Right lung (tissue), 2 donors: ENCODE measurements at regions not wholly inside any gene's neighbourhood (a gene's known extent, or its start where the extent isn't known, plus 50 kb on each side); places are given as distances from the start of the nearest gene placed in this dataset.

Experiments used
- DNase-seq, 2 donors: peaks; one replicate each; pipeline ENCODE4 v3.0.0-alpha.2; 2013

- no peak for DNase-seq
Observed at GRCh38 chr6:71481011-71481410, 192.4 kb downstream of the OGFRL1 start.

GRCh38 chr6:71481801-71482200 lies 193.2 kb downstream of the OGFRL1 start:
- DNase-seq: no peak

- no peak for DNase-seq
Observed at GRCh38 chr6:71482742-71483141, 194.1 kb downstream of the OGFRL1 start.

- DNase-seq: no peak
Observed at GRCh38 chr6:71486461-71486860, 197.8 kb downstream of the OGFRL1 start.

GRCh38 chr6:71488186-71488585 lies 199.6 kb downstream of the OGFRL1 start:
- DNase-seq: no peak

- DNase-seq: no peak
Observed at GRCh38 chr6:71489736-71490135, 201.1 kb downstream of the OGFRL1 start.

GRCh38 chr6:71490876-71491275 lies 202.3 kb downstream of the OGFRL1 start:
- DNase-seq: no peak

GRCh38 chr6:71491844-71492243 lies 203.2 kb downstream of the OGFRL1 start:
- DNase-seq: no peak

- no peak for DNase-seq
Observed at GRCh38 chr6:71492668-71493067, 204.1 kb downstream of the OGFRL1 start.

- no peak for DNase-seq
Observed at GRCh38 chr6:71496018-71496721, 207.6 kb downstream of the OGFRL1 start.

GRCh38 chr6:71496722-71497033 lies 208.1 kb downstream of the OGFRL1 start:
- DNase-seq: no peak

GRCh38 chr6:71498638-71499037 lies 210.0 kb downstream of the OGFRL1 start:
- DNase-seq: no peak

- no peak for DNase-seq
Observed at GRCh38 chr6:71499667-71500066, 211.1 kb downstream of the OGFRL1 start.

- DNase-seq: no peak
Observed at GRCh38 chr6:71502168-71502567, 213.6 kb downstream of the OGFRL1 start.

GRCh38 chr6:71502956-71503355 lies 214.3 kb downstream of the OGFRL1 start:
- DNase-seq: no peak

- no peak for DNase-seq
Observed at GRCh38 chr6:71507183-71507582, 218.6 kb downstream of the OGFRL1 start.

- peak; percentile 67 to 68 for DNase-seq
Observed at GRCh38 chr6:71509191-71510005, 220.8 kb downstream of the OGFRL1 start.

- peak in 1 of 2 donors; percentile 69 for DNase-seq
Observed at GRCh38 chr6:71510057-71510713, 221.6 kb downstream of the OGFRL1 start.

GRCh38 chr6:71510856-71511255 lies 222.2 kb downstream of the OGFRL1 start:
- no peak for DNase-seq

GRCh38 chr6:71512256-71512655 lies 223.6 kb downstream of the OGFRL1 start:
- no peak for DNase-seq

- DNase-seq: no peak
Observed at GRCh38 chr6:71513036-71513435, 224.4 kb downstream of the OGFRL1 start.

- DNase-seq: no peak
Observed at GRCh38 chr6:71523548-71523947, 234.9 kb downstream of the OGFRL1 start.

- no peak for DNase-seq
Observed at GRCh38 chr6:71524201-71524600, 235.6 kb downstream of the OGFRL1 start.
